Coronary artery (tissue), 2 donors: ENCODE measurements at regions not wholly inside any gene's neighbourhood (a gene's known extent, or its start where the extent isn't known, plus 50 kb on each side); places are given as distances from the start of the nearest gene placed in this dataset.

ENCODE experiments used
- DNase-seq: peaks from one replicate; pipeline ENCODE4 v3.0.0-alpha.2; 2017; ENCODE audit warnings: low spot score
- H3K27ac ChIP-seq, 2 donors: fragments of 200-600 bp; sonication (generic); one replicate each; pipeline ENCODE4 v1.5.1; 2016 to 2019
- H3K4me3 ChIP-seq: fragments of 200-600 bp; sonication (generic); 2 replicates; pipeline ENCODE4 v1.5.1; 2016; ENCODE audit warnings: mild to moderate bottlenecking, moderate library complexity
- CTCF ChIP-seq: fragments of 200-600 bp; sonication (generic); IDR thresholded peaks from one replicate; pipeline ENCODE4 v1.5.1; 2019; ENCODE audit warnings: antibody characterized with exemption

DNA sequence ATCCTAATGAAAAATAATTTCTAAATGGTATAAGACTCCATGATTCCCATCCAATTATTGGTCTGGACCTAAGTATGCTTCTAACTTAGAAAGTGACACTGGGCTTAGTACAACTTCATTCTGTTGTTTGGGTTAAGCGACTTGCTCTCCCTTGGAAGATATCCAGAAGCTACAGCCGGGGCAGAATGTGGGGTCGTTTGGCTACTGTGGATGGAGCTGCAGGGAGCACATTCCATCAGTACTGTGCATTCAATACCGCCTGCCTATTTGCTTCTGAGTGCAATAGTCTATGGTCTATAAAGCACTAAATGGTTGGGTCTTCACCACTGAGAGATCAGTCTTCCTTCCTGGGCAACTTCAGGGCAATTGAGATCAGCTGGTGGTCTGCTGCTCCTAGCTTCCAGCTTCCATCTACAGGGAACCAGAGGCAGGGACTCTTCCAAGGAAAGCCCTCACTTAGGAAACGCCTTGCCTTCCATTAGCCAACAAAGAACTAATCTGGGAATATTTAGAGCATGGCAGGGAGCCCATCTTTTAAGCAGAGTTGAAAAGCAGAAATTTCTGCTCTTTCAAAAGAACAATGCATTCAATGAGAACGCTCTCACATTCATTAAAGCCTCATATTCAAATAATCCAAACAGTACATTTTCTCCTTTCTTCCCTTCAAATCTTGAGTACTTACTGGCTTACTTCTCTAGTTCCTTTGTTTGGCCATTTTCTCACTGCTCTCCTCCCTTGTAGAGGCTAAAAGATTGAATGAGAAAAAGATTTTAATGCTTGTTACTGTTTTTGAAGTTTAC lies 1049.9 kb upstream of the TENM3 start:
- Histone ChIP-seq H3K27ac (no peak overlapping the region), H3K4me3 (no peak overlapping the region)
- TF ChIP-seq CTCF = no peak
- no peak for DNase-seq

DNA sequence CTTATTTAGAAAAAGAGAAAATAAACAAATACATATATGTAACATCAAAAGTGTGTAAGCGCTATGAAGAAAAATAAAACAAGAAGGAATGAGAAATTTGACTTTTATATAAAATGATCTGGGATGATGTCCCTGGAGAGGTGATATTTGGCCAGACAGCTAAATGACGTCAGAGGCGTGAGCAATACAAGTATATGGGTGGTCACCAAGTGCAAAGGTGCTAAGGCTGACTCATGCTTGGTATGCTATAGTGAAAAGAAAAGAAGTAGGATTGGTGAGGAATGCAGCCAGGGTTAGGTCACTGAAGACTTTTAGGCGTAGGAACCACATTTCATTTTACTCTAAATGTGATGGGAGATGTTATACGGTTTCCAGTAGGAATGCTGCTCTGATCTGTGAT lies 1049.1 kb upstream of the TENM3 start:
- DNase-seq = no peak
- Histone ChIP-seq H3K27ac (no peak overlapping the region), H3K4me3 (no peak overlapping the region)
- no peak for TF ChIP-seq CTCF

GRCh38 chr4:181200076-181200475 lies 1043.1 kb upstream of the TENM3 start:
- no peak for TF ChIP-seq CTCF
- no peak for DNase-seq
- Histone ChIP-seq H3K27ac (no peak overlapping the region), H3K4me3 (no peak overlapping the region)

DNA sequence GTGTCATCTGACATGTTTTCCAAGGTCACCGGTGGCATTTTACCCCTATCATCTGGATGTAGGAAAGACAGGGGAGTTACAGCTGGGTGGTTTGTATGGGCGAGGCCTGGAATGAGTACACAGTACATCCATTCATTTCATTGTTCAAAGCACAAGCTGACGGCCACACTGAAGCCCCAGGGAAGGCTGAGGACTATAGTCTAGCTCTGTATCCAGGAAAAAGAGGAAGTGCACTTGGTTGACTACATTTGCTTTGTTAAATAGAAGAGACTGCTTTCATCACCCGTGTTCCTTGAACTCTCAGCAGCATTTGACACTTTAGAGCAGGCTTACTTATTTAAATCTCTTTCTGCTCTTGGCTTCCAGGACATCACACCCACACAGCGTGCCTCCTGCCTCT lies 1041.0 kb upstream of the TENM3 start:
- no peak for DNase-seq
- Histone ChIP-seq H3K27ac (no peak overlapping the region), H3K4me3 (no peak overlapping the region)
- TF ChIP-seq CTCF = no peak

DNA sequence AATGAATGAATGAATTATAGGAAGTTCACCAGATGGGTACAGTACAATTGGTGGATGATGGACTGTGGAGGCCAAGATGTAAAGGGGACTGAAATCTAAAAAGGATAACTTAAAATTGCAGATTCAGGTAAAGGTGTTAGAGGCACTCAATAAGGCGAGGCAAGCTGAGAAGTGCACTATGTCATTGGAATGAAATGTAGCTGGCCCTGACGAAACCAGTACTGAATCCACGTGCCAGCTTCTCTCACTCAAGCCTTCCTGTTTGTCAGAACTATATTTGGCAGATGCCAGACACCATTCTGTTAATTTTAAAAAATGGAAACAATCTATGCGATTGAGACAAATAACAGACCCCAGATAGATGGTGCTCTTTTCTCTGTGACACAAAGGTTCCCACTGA lies 1039.1 kb upstream of the TENM3 start:
- TF ChIP-seq CTCF = no peak
- H3K27ac ChIP-seq = no peak overlapping the region
- no peak for DNase-seq
- H3K4me3 ChIP-seq = no peak overlapping the region

DNA sequence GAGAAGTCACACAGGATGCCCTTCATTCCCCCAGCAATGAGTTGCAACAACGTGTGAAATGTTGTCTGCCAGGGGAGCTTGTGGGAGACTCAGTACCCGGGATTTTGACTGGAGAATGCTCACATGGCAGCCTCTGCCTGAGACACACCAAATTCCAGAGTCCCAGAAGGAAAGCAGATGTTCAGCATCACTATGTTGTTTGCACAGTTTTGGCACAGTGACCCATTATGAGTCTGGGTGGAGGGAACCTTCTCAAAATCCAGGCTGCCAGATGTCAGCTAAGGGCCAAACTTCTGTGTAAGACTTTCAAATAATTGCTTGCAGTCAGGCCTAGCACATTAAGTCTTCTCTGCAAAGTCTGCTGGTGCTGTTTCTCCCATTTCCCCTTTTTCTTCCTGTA lies 1029.7 kb upstream of the TENM3 start:
- H3K4me3 ChIP-seq = no peak overlapping the region
- no peak for TF ChIP-seq CTCF
- DNase-seq = no peak
- H3K27ac ChIP-seq = no peak overlapping the region

- DNase-seq = no peak
- no peak for TF ChIP-seq CTCF
- no peak overlapping the region for H3K4me3 ChIP-seq
- no peak overlapping the region for H3K27ac ChIP-seq
These were observed 1026.7 kb upstream of the TENM3 start for GRCh38 chr4:181216501-181216900.
